GM21360 (cell line): ENCODE measurements at regions not wholly inside any gene's neighbourhood (a gene's known extent, or its start where the extent isn't known, plus 50 kb on each side); places are given as distances from the start of the nearest gene placed in this dataset.

ENCODE experiments used
- ATAC-seq: cut with Tn5 transposase; IDR thresholded peaks from one replicate; pipeline ENCODE4 v1.9.1; 2021; ENCODE audit warnings: mild to moderate bottlenecking, moderate library complexity; ENCODE audit not compliant: unreplicated experiment

GRCh38 chr7:84684836-84685480, 490.4 kb upstream of the SEMA3A start:
- no peak for ATAC-seq

GRCh38 chr7:84682543-84682942, 488.0 kb upstream of the SEMA3A start:
- no peak for ATAC-seq

GRCh38 chr7:84678841-84679240, 484.3 kb upstream of the SEMA3A start:
- ATAC-seq: no peak

GRCh38 chr7:84677117-84677732, 482.6 kb upstream of the SEMA3A start:
- ATAC-seq: no peak

GRCh38 chr7:84675633-84676034, 481.0 kb upstream of the SEMA3A start:
- no peak for ATAC-seq

GRCh38 chr7:84674236-84674913, 479.8 kb upstream of the SEMA3A start:
- ATAC-seq: no peak

GRCh38 chr7:84669177-84669732, 474.7 kb upstream of the SEMA3A start:
- ATAC-seq: no peak

GRCh38 chr7:84668116-84668515, 473.5 kb upstream of the SEMA3A start:
- ATAC-seq: no peak

GRCh38 chr7:84666651-84667050, 472.1 kb upstream of the SEMA3A start:
- ATAC-seq: no peak

GRCh38 chr7:84665339-84665738, 470.8 kb upstream of the SEMA3A start:
- no peak for ATAC-seq

- no peak for ATAC-seq
These were observed 470.0 kb upstream of the SEMA3A start for GRCh38 chr7:84664626-84665025.

- ATAC-seq: no peak
These were observed 468.6 kb upstream of the SEMA3A start for GRCh38 chr7:84663224-84663623.

GRCh38 chr7:84658286-84658685, 463.7 kb upstream of the SEMA3A start:
- no peak for ATAC-seq

GRCh38 chr7:84654273-84654672, 459.7 kb upstream of the SEMA3A start:
- ATAC-seq: no peak

- no peak for ATAC-seq
These were observed 457.3 kb upstream of the SEMA3A start for GRCh38 chr7:84651876-84652275.

GRCh38 chr7:84647797-84648757, 453.5 kb upstream of the SEMA3A start:
- ATAC-seq: no peak

- no peak for ATAC-seq
These were observed 448.0 kb upstream of the SEMA3A start for GRCh38 chr7:84642611-84643010.

- ATAC-seq: no peak
These were observed 446.0 kb upstream of the SEMA3A start for GRCh38 chr7:84640637-84641036.

GRCh38 chr7:84638339-84638697, 443.7 kb upstream of the SEMA3A start:
- no peak for ATAC-seq

- ATAC-seq: no peak
These were observed 443.2 kb upstream of the SEMA3A start for GRCh38 chr7:84637568-84638338.
